Adrenal gland (tissue), 5 donors: ENCODE measurements at regions not wholly inside any gene's neighbourhood (a gene's known extent, or its start where the extent isn't known, plus 50 kb on each side); places are given as distances from the start of the nearest gene placed in this dataset.
"Not testable (repeated sequence)": the region's sequence is repeated elsewhere in the genome, so short reads cannot be mapped to it uniquely, and the experiment has no call there.

ENCODE experiments used
- CTCF ChIP-seq, 6 experiments: fragments of 450-650 bp in 4 of 6; fragments of 200-600 bp in 2 of 6; sonication (generic) in 1 of 6; IDR thresholded peaks; 1 replicate in 5 of 6; 2 replicates in 1 of 6; pipeline versions ENCODE4 v1.5.1 to v1.8.0; 2016 to 2021; ENCODE audit warnings: antibody characterized with exemption in 6 of 6, mild to moderate bottlenecking in 2 of 6, moderate library complexity in 1 of 6
- POLR2A ChIP-seq, 2 donors: fragments of 450-650 bp; IDR thresholded peaks; one replicate each; pipeline ENCODE4 v1.6.1; 2017; ENCODE audit warnings: antibody characterized with exemption in 2 of 2, mild to moderate bottlenecking in 2 of 2, moderate library complexity in 1 of 2
- donor health status: DM: no; HTN: no; CAD: no.

DNA sequence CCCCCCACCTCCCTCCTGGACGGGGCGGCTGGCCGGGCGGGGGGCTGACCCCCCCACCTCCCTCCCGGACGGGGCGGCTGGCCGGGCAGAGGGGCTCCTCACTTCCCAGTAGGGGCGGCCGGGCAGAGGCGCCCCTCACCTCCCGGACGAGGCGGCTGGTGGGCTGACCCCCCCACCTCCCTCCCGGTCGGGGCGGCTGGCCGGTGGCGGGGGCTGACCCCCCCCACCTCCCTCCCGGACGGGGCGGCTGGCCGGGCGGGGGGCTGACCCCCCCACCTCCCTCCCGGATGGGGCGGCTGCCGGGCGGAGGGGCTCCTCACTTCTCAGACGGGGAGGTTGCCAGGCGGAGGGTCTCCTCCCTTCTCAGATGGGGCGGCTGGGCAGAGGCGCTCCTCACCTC lies 166.9 kb upstream of the TAPT1 start:
- not testable (repeated sequence) for TF ChIP-seq POLR2A, CTCF (IDR thresholded peaks at IDR 0.05)
